ENCODE measurements at regions not wholly inside any gene's neighbourhood (a gene's known extent, or its start where the extent isn't known, plus 50 kb on each side); places are given as distances from the start of the nearest gene placed in this dataset.
"Not testable (repeated sequence)": the region's sequence is repeated elsewhere in the genome, so short reads cannot be mapped to it uniquely, and the experiment has no call there.

GRCh38 chr13:111479412-111479811, 159.0 kb downstream of the TEX29 start:
- no peak for FAIRE-seq

DNA sequence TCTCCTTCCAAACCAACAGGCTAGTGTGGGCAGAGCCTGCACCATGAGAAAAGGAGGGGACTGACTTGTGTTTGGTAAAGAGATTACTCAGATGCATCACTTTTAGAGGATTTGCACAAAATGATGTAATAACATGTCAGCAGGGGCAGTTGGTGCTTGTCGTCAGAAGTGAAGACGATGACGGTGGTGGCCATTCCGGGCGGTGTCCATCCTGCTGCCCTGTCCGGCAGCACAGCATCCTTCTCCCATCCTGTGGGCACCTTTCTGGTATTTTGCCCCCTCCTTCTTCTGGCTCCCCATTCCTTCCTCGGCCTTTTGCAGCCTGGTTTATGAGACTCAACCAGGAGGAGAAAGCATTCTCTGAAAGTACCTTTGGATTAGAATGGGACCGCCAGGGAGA, 160.1 kb downstream of the TEX29 start:
- FAIRE-seq: no peak

- FAIRE-seq: no peak
These were observed 160.5 kb downstream of the TEX29 start for GRCh38 chr13:111480976-111481375.

DNA sequence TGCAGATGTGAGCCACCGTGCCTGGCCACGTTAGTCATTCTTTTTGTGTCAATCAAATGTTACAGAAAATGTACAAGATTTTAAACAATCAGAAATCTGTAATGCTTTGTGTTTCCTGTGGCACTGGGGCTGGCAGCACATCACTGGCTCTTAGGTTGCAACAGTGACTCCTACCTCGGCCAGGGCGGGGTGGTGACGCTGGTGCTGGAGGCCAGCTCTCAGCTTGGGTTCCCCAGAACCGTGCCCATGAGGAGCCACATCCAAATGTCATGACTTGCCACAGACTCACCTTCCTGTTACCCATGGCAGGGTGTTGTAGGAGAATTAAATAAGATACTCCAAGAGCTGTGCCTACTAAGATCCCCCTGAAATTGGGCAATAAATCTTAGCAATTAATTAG, 161.7 kb downstream of the TEX29 start:
- no peak for FAIRE-seq

- FAIRE-seq: no peak
These were observed 162.6 kb downstream of the TEX29 start for GRCh38 chr13:111482806-111483620.

DNA sequence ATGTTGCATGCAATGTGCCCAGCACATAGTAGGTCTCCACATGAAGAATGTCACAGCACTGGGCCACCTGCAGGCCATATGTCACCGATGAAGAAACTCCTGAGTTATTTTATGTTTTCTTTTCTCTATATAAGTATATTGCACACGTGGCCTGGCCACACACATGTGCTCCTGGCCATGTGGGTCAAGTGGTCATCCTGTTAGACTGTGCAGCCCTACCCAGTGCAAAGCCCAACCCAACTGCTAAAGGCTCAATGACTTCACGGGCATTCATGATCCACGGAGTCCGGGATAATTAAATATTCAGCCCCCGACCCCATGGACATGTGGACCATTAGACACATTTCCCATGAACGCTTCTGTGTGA, 163.2 kb downstream of the TEX29 start:
- no peak for FAIRE-seq

DNA sequence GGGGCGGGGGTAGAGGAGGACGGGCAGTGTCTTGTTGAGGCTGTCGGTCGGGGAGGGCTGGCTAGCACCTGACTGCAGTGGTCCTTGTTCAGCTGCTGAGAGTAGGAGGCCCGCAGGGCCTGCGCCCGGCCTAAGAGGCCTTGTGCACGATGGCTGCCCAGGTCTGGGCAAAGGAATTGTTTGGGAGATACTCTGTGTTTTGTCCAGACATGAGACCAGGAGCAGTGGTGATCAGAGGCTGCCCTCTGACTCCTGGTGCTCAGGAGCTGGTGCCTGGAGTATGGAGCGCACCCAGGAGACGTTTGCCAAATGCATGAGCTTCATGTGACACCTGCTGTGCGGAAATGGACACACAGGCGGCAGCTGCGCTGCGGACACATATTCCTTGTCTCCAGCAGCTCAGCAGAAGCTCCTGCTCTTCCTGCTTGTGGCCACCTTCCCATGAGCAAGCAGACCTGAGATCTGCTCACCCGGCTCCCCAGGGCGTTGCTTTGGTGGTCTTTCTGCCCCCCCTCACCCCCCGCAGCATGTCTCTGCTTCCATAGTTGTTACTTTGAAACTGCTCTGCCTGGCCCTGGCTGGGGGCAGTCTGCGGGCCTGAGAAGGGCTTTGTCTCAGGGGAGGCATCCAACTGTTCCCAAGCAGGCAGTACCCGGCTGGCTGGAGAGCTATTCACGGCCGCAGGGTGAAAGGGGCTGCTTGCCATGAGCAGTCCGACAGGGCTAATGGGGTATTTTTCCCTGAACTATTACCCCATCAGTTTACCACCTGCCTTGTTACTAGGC, 163.9 kb downstream of the TEX29 start:
- FAIRE-seq: no peak

- no peak for FAIRE-seq
These were observed 164.5 kb downstream of the TEX29 start for GRCh38 chr13:111484959-111485358.

- no peak for FAIRE-seq
These were observed 165.2 kb downstream of the TEX29 start for GRCh38 chr13:111485491-111486250.

- FAIRE-seq: no peak
These were observed 165.9 kb downstream of the TEX29 start for GRCh38 chr13:111486331-111486730.

GRCh38 chr13:111486801-111487200, 166.4 kb downstream of the TEX29 start:
- FAIRE-seq: no peak

GRCh38 chr13:111488486-111489132, 168.2 kb downstream of the TEX29 start:
- no peak for FAIRE-seq

- FAIRE-seq: no peak
These were observed 168.9 kb downstream of the TEX29 start for GRCh38 chr13:111489301-111489700.

DNA sequence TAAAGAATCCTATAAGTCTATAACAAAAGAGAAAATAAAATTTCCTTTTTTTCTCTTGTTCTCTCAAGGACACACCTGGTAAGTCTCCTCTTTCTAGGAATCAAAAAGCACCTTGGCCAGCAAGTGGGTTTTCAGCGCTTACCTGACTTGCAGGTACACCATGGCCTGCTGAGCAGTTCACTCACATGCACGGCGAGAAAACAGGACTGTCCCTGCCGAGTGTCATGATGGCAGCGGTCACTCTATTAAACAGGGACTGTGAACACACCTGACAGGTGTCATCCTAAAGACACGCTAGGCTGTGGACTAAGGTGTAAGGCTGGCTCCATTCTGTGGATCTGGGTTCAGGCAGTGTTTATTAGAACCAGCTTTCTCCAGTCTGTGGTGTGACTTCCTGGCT, 170.2 kb downstream of the TEX29 start:
- no peak for FAIRE-seq

DNA sequence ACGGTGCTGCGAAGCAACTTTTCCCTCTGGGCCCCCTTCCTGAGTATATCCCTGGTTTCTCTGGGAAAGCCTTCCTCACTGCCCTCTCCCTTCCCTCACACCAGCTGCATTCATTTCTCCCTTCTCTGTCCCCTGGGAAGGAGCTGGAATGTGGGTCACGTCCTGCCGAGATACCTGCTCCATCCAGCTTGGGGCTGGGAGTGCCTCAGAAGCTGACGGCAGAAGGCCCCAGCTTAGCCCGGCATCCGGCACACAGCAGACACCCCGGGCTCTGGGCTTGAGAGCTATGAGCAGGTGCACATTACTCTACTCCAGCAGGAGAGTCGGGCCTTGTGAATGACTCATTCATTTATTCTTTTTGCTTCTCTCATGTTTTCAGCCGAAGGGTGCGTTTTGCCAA, 170.6 kb downstream of the TEX29 start:
- no peak for FAIRE-seq

DNA sequence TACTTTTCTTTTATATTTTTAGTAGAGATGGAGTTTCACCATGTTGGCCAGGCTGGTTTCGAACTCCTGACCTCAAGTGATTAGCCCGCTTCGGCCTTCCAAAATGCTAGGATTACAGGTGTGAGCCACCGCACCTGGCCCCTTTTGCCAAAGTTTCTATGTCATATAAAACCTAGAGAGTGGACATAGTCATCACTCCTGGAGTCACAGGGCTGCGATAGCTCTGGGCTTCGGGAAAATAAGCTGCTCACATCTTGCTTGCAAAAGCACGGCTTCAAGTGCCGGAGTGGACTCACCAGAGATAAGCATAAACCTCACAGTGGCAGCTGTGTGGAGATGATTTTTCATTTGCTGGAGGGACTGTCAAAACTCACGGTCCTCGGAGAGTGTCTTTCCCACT, 171.2 kb downstream of the TEX29 start:
- no peak for FAIRE-seq

GRCh38 chr13:111492341-111492950, 172.0 kb downstream of the TEX29 start:
- FAIRE-seq: no peak

DNA sequence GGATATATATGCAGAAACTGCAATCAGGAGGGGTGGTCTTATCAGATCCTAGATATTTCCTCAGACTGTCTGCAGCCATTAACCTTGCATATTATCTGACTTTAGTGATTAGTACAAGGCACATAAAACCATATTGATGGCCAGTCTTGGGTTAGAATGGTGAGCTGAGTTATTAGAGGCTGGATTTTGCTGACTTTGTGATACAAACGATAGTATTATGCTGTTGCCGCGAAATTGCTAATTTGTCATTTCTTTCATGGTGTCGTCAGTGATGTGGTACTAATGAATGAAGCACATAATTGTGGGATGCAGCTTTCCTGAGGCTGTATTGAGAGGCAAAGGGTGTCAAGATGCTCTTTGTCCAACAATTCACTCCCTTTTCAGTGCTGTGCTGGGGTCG, 172.5 kb downstream of the TEX29 start:
- FAIRE-seq: no peak

- no peak for FAIRE-seq
These were observed 173.0 kb downstream of the TEX29 start for GRCh38 chr13:111493468-111493867.

- no peak for FAIRE-seq
These were observed 174.2 kb downstream of the TEX29 start for GRCh38 chr13:111494641-111495040.

GRCh38 chr13:111501596-111502535, 181.4 kb downstream of the TEX29 start:
- not testable (repeated sequence) for FAIRE-seq

Measured in A204.1 (cell line).